Cardiac fibroblast (primary cell): ENCODE measurements at regions not wholly inside any gene's neighbourhood (a gene's known extent, or its start where the extent isn't known, plus 50 kb on each side); places are given as distances from the start of the nearest gene placed in this dataset.

Experiments
- DNase-seq, 2 donors: peaks; one replicate each; pipeline versions ENCODE4 v3.0.0 to v3.0.0-alpha.2; 2010; ENCODE audit warnings: low read depth in 2 of 2
- H3K4me3 ChIP-seq, 2 donors: replicated peaks in 1 of 2; 1 replicate in 1 of 2; 2 replicates in 1 of 2; pipeline ENCODE4 v1.5.1; 2011; ENCODE audit warnings: low read depth in 2 of 2, low read length in 2 of 2, mild to moderate bottlenecking in 2 of 2, moderate library complexity in 1 of 2
- CTCF ChIP-seq: IDR thresholded peaks from one replicate; pipeline ENCODE4 v1.5.1; 2011; ENCODE audit warnings: low read depth, mild to moderate bottlenecking, low read length, inconsistent platforms

GRCh38 chr7:13226385-13226784, 539.0 kb downstream of the ARL4A start:
- DNase-seq = no peak
- TF ChIP-seq CTCF = no peak
- no peak overlapping the region for H3K4me3 ChIP-seq

GRCh38 chr7:13231216-13231615, 543.8 kb downstream of the ARL4A start:
- no peak for DNase-seq
- no peak overlapping the region for H3K4me3 ChIP-seq
- TF ChIP-seq CTCF = no peak

- TF ChIP-seq CTCF = no peak
- no peak overlapping the region for H3K4me3 ChIP-seq
- no peak for DNase-seq
These were observed 548.0 kb downstream of the ARL4A start for GRCh38 chr7:13235436-13235835.

GRCh38 chr7:13236026-13236425, 548.6 kb downstream of the ARL4A start:
- peak; percentile 7 to 11 for DNase-seq
- TF ChIP-seq CTCF = no peak
- H3K4me3 ChIP-seq = no peak overlapping the region

GRCh38 chr7:13240349-13240748, 552.9 kb downstream of the ARL4A start:
- peak; percentile 46 to 48 for DNase-seq
- no peak overlapping the region for H3K4me3 ChIP-seq
- no peak for TF ChIP-seq CTCF

GRCh38 chr7:13241416-13241815, 554.0 kb downstream of the ARL4A start:
- DNase-seq = no peak
- H3K4me3 ChIP-seq = no peak overlapping the region
- no peak for TF ChIP-seq CTCF

GRCh38 chr7:13257661-13258060, 570.2 kb downstream of the ARL4A start:
- H3K4me3 ChIP-seq = no peak overlapping the region
- TF ChIP-seq CTCF = no peak
- DNase-seq = no peak
